Right lobe of liver (tissue), 6 donors: ENCODE measurements at regions not wholly inside any gene's neighbourhood (a gene's known extent, or its start where the extent isn't known, plus 50 kb on each side); places are given as distances from the start of the nearest gene placed in this dataset.
A peak's percentile ranks its signal among the peaks of the same experiment; 100 is the strongest.

Experiments
- ATAC-seq, 4 donors: fragments of 200-7000 bp; cut with Tn5 transposase; one replicate each; pipeline ENCODE4 v1.9.1; 2020; ENCODE audit warnings: mild to moderate bottlenecking in 4 of 4, moderate library complexity in 4 of 4
- DNase-seq, 3 donors: peaks; one replicate each; pipeline ENCODE4 v3.0.0-alpha.2; 2020
- H3K27ac ChIP-seq, 3 donors: fragments of 200-600 bp; one replicate each; pipeline ENCODE4 v1.8.0; 2022
- H3K27me3 ChIP-seq, 2 donors: fragments of 200-600 bp; one replicate each; pipeline ENCODE4 v1.8.0; 2022
- H3K36me3 ChIP-seq, 4 donors: fragments of 200-600 bp; sonication (generic) in 1 of 4; one replicate each; pipeline versions ENCODE4 v1.5.1 to v1.8.0; 2017 to 2022; ENCODE audit warnings: control low read depth in 1 of 4
- H3K4me1 ChIP-seq, 4 donors: fragments of 200-600 bp; sonication (generic) in 1 of 4; one replicate each; pipeline versions ENCODE4 v1.5.1 to v1.8.0; 2017 to 2022; ENCODE audit warnings: control low read depth in 1 of 4
- H3K4me3 ChIP-seq, 3 donors: fragments of 200-600 bp; one replicate each; pipeline ENCODE4 v1.8.0; 2022
- H3K9me3 ChIP-seq, 4 donors: fragments of 200-600 bp; sonication (generic) in 1 of 4; one replicate each; pipeline versions ENCODE4 v1.5.1 to v1.8.0; 2017 to 2022; ENCODE audit warnings: control low read depth in 1 of 4
- CTCF ChIP-seq, 4 donors: fragments of 200-600 bp in 3 of 4; fragments of 450-650 bp in 1 of 4; IDR thresholded peaks; one replicate each; pipeline versions ENCODE4 v1.5.1 to v1.8.0; 2016 to 2022; ENCODE audit warnings: antibody characterized with exemption in 4 of 4, mild to moderate bottlenecking in 2 of 4
- POLR2A ChIP-seq: fragments of 450-650 bp; IDR thresholded peaks from one replicate; pipeline ENCODE4 v1.6.1; 2017; ENCODE audit warnings: antibody characterized with exemption, mild to moderate bottlenecking
- WGBS: methylation state at CpG from one replicate; pipeline ENCODE4 v1.1.6; 2018; ENCODE audit warnings: low coverage, low lambda C conversion rate; ENCODE audit not compliant: insufficient coverage; ENCODE audit errors: missing lambda C conversion rate; 5-methylcytosine and 5-hydroxymethylcytosine counted together
- intact Hi-C, 2 donors: fragments of 100-400 bp; cut with DNase I; formaldehyde crosslinking; loops; one replicate each; pipeline versions ENCODE4 v1.11.2 to v1.14.1; 2022
- donor health status: DM: no; HTN: yes; CAD: no.
- donor health status: DM: no; HTN: no; CAD: no.
- donor health status: DM: no; HTN: no; CAD: no.
- donor health status: DM: no; HTN: yes; CAD: no.
- donor health status: DM: no; HTN: yes; CAD: no.

- H3K36me3 ChIP-seq, result no peaks in the 10 kb centered on the region
- 60% methylated on average over 4 of the region's 4 CpGs for WGBS
- H3K27me3 ChIP-seq, result no peaks in the 10 kb centered on the region
- intact Hi-C loops, result no loop called here
- ATAC-seq (no peak), DNase-seq (no peak)
- H3K27ac ChIP-seq, result no peak overlapping the region
- no peaks in the 10 kb centered on the region for H3K9me3 ChIP-seq
- TF ChIP-seq POLR2A (no peak), CTCF (IDR thresholded peaks at IDR 0.05) (no peak)
- H3K4me3 ChIP-seq, result no peak overlapping the region
- H3K4me1 ChIP-seq, result no peaks in the 10 kb centered on the region
Observed at GRCh38 chr12:93056971-93057535, 128.0 kb upstream of the EEA1 start.

- no peaks in the 10 kb centered on the region for H3K9me3 ChIP-seq
- no peak overlapping the region for H3K4me3 ChIP-seq
- TF ChIP-seq CTCF (IDR thresholded peaks at IDR 0.05) (no peak), POLR2A (no peak)
- H3K27ac ChIP-seq, result no peak overlapping the region
- WGBS, result 85% methylated on average over 7 of the region's 7 CpGs
- H3K27me3 ChIP-seq, result no peaks in the 10 kb centered on the region
- intact Hi-C loops, result no loop called here
- no peaks in the 10 kb centered on the region for H3K4me1 ChIP-seq
- no peaks in the 10 kb centered on the region for H3K36me3 ChIP-seq
- no peak for ATAC-seq
- DNase-seq, result no peak
Observed at GRCh38 chr12:93058280-93058679, 129.2 kb upstream of the EEA1 start.

GRCh38 chr12:93059288-93059687 lies 130.2 kb upstream of the EEA1 start:
- WGBS, result 78% methylated on average over 2 of the region's 2 CpGs

GRCh38 chr12:93059925-93060665 lies 131.0 kb upstream of the EEA1 start:
- 71% methylated on average over 5 of the region's 5 CpGs for WGBS
- H3K27ac ChIP-seq, result no peak overlapping the region
- intact Hi-C loops, result no loop called here
- TF ChIP-seq CTCF (IDR thresholded peaks at IDR 0.05) (no peak), POLR2A (no peak)
- H3K36me3 ChIP-seq, result no peaks in the 10 kb centered on the region
- no peak for DNase-seq
- H3K4me3 ChIP-seq, result no peak overlapping the region
- no peaks in the 10 kb centered on the region for H3K27me3 ChIP-seq
- H3K9me3 ChIP-seq, result no peaks in the 10 kb centered on the region
- ATAC-seq, result peak in 2 of 4 donors; percentile 34 to 56
- H3K4me1 ChIP-seq, result no peaks in the 10 kb centered on the region

More at GRCh38 chr12:93059288-93059687, 130.2 kb upstream of the EEA1 start:
- H3K36me3 ChIP-seq, result no peaks in the 10 kb centered on the region
- intact Hi-C loops, result no loop called here
- H3K9me3 ChIP-seq, result no peaks in the 10 kb centered on the region
- no peak overlapping the region for H3K4me3 ChIP-seq
- H3K27ac ChIP-seq, result no peak overlapping the region
- no peaks in the 10 kb centered on the region for H3K4me1 ChIP-seq
- TF ChIP-seq CTCF (IDR thresholded peaks at IDR 0.05) (no peak), POLR2A (no peak)
- ATAC-seq, result no peak
- DNase-seq, result no peak
- H3K27me3 ChIP-seq, result no peaks in the 10 kb centered on the region
